ENCODE measurements at regions not wholly inside any gene's neighbourhood (a gene's known extent, or its start where the extent isn't known, plus 50 kb on each side); places are given as distances from the start of the nearest gene placed in this dataset.

DNA sequence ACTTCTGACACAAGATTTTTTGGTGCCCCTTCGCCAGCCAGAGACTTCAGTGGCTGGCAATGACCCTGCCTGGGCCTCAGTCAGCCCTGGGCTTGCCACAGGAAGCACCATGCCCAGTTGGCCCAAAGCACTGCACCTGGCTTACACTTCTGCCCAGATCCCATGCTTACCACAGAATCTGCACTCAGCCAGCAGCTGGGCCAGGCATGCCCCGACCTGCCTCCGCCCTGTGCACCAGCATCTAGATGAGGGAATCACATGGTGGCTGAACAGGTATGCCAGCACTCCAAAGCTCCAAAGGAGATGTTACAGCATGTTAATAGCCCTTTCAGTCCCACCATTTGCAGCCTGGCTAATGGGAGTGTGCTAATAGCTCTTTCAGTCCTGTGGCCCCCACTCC is 690.9 kb downstream of the SLITRK6 start:
- no peaks in the 10 kb centered on the region for H3K4me1 ChIP-seq (ENCODE audit: control insufficient read depth, insufficient read depth, low read length)
- TF ChIP-seq ZSCAN29 (IDR thresholded peaks at IDR 0.05): no peak
- FAIRE-seq (no peak), ATAC-seq (peak; percentile 45), DNase-seq (ENCODE audit: low read depth, low spot score) (no peak)
- no peak overlapping the region for H3K9ac ChIP-seq (ENCODE audit: control insufficient read depth, insufficient read depth, low read length)
- H4K20me1 ChIP-seq (ENCODE audit: control insufficient read depth, insufficient read depth): no peaks in the 10 kb centered on the region
- H3K9me3 ChIP-seq (replicated peaks; ENCODE audit: control insufficient read depth, insufficient read depth, low read length): peaks cover 1% of the 10 kb centered on the region; the same call in 1 of the 3 replicates
- SMC1A ChIA-PET (ENCODE audit: uncharacterized antibody, unreplicated experiment): no interaction called here
- WGBS (ENCODE audit: insufficient coverage, insufficient replicate concordance, low lambda C conversion rate, missing lambda C conversion rate): 0% methylated on average over 3 of the region's 3 CpGs
- RAD21 ChIA-PET (ENCODE audit: unreplicated experiment): no interaction called here
- in situ Hi-C loops (cut with MboI) (no loop called here), intact Hi-C loops (cut with micrococcal nuclease; ENCODE audit: unreplicated experiment) (no loop called here)
- no TSS peak for BruUV-seq (replicated peaks)
- H3K79me2 ChIP-seq (ENCODE audit: control insufficient read depth, insufficient read depth, low read length): no peaks in the 10 kb centered on the region
- POLR2A ChIA-PET: no interaction called here
- no peaks in the 10 kb centered on the region for H3K27me3 ChIP-seq (replicated peaks in 1 of 2; ENCODE audit: control insufficient read depth in 2 of 2, insufficient read depth in 2 of 2, low read length in 1 of 2)
- H3K4me3 ChIP-seq: no peak overlapping the region
- no peak overlapping the region for H2AFZ ChIP-seq (ENCODE audit: control insufficient read depth, low read depth, low read length)
- no peak overlapping the region for H3K27ac ChIP-seq (ENCODE audit: control insufficient read depth, insufficient read depth)
- no peak overlapping the region for H3K4me2 ChIP-seq (ENCODE audit: control insufficient read depth, insufficient read depth)
- CTCF ChIA-PET: no interaction called here
- H3K36me3 ChIP-seq (ENCODE audit: control insufficient read depth in 2 of 2, insufficient read depth in 2 of 2, low read length in 1 of 2): no peaks in the 10 kb centered on the region

DNA sequence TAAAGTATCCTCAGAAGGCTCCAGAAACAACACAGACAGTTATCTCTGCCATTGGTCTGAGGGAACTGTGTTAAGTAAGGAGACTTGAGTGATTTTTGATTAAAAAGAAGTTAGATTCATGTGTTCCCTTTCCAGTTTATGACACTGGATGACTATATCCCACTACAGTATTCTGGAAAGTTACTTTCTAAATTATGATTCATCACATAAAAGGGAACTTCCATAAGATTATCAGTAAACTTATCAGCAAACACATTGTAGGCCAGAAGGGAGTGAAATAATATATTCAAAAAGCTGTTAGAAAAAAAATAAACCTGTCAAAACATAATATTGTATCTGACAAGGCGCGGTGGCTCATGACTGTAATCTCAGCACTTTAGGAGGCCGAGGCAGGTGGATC is 700.0 kb downstream of the SLITRK6 start:
- BruUV-seq (replicated peaks): no TSS peak
- no peaks in the 10 kb centered on the region for H3K36me3 ChIP-seq (ENCODE audit: control insufficient read depth in 2 of 2, insufficient read depth in 2 of 2, low read length in 1 of 2)
- DNase-seq (ENCODE audit: low read depth, low spot score): no peak
- H4K20me1 ChIP-seq (ENCODE audit: control insufficient read depth, insufficient read depth): no peaks in the 10 kb centered on the region
- no peak overlapping the region for H2AFZ ChIP-seq (ENCODE audit: control insufficient read depth, low read depth, low read length)
- no peak for FAIRE-seq
- in situ Hi-C loops (cut with MboI): no loop called here
- no peak overlapping the region for H3K9ac ChIP-seq (ENCODE audit: control insufficient read depth, insufficient read depth, low read length)
- H3K79me2 ChIP-seq (ENCODE audit: control insufficient read depth, insufficient read depth, low read length): no peaks in the 10 kb centered on the region
- H3K4me3 ChIP-seq: no peak overlapping the region
- SMC1A ChIA-PET (ENCODE audit: uncharacterized antibody, unreplicated experiment): no interaction called here
- no peaks in the 10 kb centered on the region for H3K27me3 ChIP-seq (replicated peaks in 1 of 2; ENCODE audit: control insufficient read depth in 2 of 2, insufficient read depth in 2 of 2, low read length in 1 of 2)
- CTCF ChIA-PET: interaction anchor here (0.6 kb wide), 1 partner anchor 11 kb away, joined by 4 read pairs; no protein-coding TSS in a partner anchor
- ATAC-seq: no peak
- RAD21 ChIA-PET (ENCODE audit: unreplicated experiment): no interaction called here
- POLR2A ChIA-PET: no interaction called here
- no peak for TF ChIP-seq CBFB (IDR thresholded peaks at IDR 0.05; ENCODE audit: low read depth)
- TF ChIP-seq, protein P1, sequence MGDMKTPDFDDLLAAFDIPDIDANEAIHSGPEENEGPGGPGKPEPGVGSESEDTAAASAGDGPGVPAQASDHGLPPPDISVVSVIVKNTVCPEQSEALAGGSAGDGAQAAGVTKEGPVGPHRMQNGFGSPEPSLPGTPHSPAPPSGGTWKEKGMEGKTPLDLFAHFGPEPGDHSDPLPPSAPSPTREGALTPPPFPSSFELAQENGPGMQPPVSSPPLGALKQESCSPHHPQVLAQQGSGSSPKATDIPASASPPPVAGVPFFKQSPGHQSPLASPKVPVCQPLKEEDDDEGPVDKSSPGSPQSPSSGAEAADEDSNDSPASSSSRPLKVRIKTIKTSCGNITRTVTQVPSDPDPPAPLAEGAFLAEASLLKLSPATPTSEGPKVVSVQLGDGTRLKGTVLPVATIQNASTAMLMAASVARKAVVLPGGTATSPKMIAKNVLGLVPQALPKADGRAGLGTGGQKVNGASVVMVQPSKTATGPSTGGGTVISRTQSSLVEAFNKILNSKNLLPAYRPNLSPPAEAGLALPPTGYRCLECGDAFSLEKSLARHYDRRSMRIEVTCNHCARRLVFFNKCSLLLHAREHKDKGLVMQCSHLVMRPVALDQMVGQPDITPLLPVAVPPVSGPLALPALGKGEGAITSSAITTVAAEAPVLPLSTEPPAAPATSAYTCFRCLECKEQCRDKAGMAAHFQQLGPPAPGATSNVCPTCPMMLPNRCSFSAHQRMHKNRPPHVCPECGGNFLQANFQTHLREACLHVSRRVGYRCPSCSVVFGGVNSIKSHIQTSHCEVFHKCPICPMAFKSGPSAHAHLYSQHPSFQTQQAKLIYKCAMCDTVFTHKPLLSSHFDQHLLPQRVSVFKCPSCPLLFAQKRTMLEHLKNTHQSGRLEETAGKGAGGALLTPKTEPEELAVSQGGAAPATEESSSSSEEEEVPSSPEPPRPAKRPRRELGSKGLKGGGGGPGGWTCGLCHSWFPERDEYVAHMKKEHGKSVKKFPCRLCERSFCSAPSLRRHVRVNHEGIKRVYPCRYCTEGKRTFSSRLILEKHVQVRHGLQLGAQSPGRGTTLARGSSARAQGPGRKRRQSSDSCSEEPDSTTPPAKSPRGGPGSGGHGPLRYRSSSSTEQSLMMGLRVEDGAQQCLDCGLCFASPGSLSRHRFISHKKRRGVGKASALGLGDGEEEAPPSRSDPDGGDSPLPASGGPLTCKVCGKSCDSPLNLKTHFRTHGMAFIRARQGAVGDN (IDR thresholded peaks at IDR 0.05): no peak
- TF ChIP-seq ZNF24 (IDR thresholded peaks at IDR 0.05): no peak
- H3K9me3 ChIP-seq (replicated peaks; ENCODE audit: control insufficient read depth, insufficient read depth, low read length): no peaks in the 10 kb centered on the region
- H3K4me1 ChIP-seq (ENCODE audit: control insufficient read depth, insufficient read depth, low read length): no peaks in the 10 kb centered on the region
- intact Hi-C loops (cut with micrococcal nuclease; ENCODE audit: unreplicated experiment): no loop called here
- no peak overlapping the region for H3K27ac ChIP-seq (ENCODE audit: control insufficient read depth, insufficient read depth)
- 57% methylated on average over 3 of the region's 3 CpGs for WGBS (ENCODE audit: insufficient coverage, insufficient replicate concordance, low lambda C conversion rate, missing lambda C conversion rate)
- no peak overlapping the region for H3K4me2 ChIP-seq (ENCODE audit: control insufficient read depth, insufficient read depth)
